ENCODE measurements at regions not wholly inside any gene's neighbourhood (a gene's known extent, or its start where the extent isn't known, plus 50 kb on each side); places are given as distances from the start of the nearest gene placed in this dataset.

GRCh38 chr3:26827169-26827568 is 204.6 kb downstream of the LRRC3B start:
- DNase-seq (no peak), ATAC-seq (ENCODE audit: low read depth) (no peak)
- no peak overlapping the region for H4K8ac ChIP-seq (ENCODE audit: low read depth in 2 of 2, low read length in 2 of 2)
- no peak overlapping the region for H3K9ac ChIP-seq (ENCODE audit: low read depth, low read length)
- no peaks in the 10 kb centered on the region for H3K27me3 ChIP-seq (ENCODE audit: control insufficient read depth, insufficient read depth, low read length)
- H3K18ac ChIP-seq (ENCODE audit: low read depth, low read length): no peak overlapping the region
- H2AK5ac ChIP-seq (ENCODE audit: low read depth, low read length): no peak overlapping the region
- no peak overlapping the region for H2BK20ac ChIP-seq (ENCODE audit: low read depth, low read length)
- no peaks in the 10 kb centered on the region for H3K9me1 ChIP-seq (ENCODE audit: insufficient read depth, low read length)
- CTCF ChIA-PET: no interaction called here
- H3K79me1 ChIP-seq (ENCODE audit: low read depth in 1 of 2, low read length in 2 of 2): no peaks in the 10 kb centered on the region
- no peak overlapping the region for H2AK9ac ChIP-seq (replicated peaks; ENCODE audit: low read depth, low read length, poor library complexity)
- intact Hi-C loops (cut with micrococcal nuclease): no loop called here
- no peak overlapping the region for H3K4me2 ChIP-seq (ENCODE audit: low read depth, low read length)
- 0% methylated on average over 1 of the region's 1 CpG; no CpG with 5 or more reads in 1 of the 2 experiments for WGBS, 2 experiments (ENCODE audit: extremely low coverage in 2 of 2, insufficient read length in 1 of 2)
- no peaks in the 10 kb centered on the region for H4K20me1 ChIP-seq (ENCODE audit: insufficient read depth, low read length)
- no peaks in the 10 kb centered on the region for H3K36me3 ChIP-seq (ENCODE audit: control insufficient read depth, insufficient read depth, low read length)
- H3K14ac ChIP-seq (replicated peaks; ENCODE audit: low read depth, low read length): no peak overlapping the region
- H2BK5ac ChIP-seq (ENCODE audit: low read depth, low read length, poor library complexity, severe bottlenecking): no peak overlapping the region
- dilution Hi-C loops (cut with HindIII; ENCODE audit: low sequenced_read_pairs, unreplicated experiment): no loop called here
- H2AFZ ChIP-seq (replicated peaks; ENCODE audit: low read length, poor library complexity): no peak overlapping the region
- no peak overlapping the region for H3K23ac ChIP-seq (ENCODE audit: low read depth, low read length)
- POLR2A ChIA-PET (ENCODE audit: unreplicated experiment): no interaction called here
- H3K27ac ChIP-seq (ENCODE audit: insufficient read depth, low read length): no peak overlapping the region
- no peak for TF ChIP-seq BHLHE40 (IDR thresholded peaks at IDR 0.05; ENCODE audit: low read depth, low read length)
- H3K4me3 ChIP-seq (ENCODE audit: insufficient read depth, low read depth, low read length): no peak overlapping the region
- no peak overlapping the region for H2BK120ac ChIP-seq (ENCODE audit: low read depth, low read length)
- no peak overlapping the region for H3K4ac ChIP-seq (ENCODE audit: low read depth, low read length)
- BruUV-seq (replicated peaks): no TSS peak
- no peak overlapping the region for H3K56ac ChIP-seq (ENCODE audit: extremely low read depth, insufficient read depth, low read length)
- no peak overlapping the region for H4K5ac ChIP-seq (ENCODE audit: low read depth, low read length)
- H3K4me1 ChIP-seq (ENCODE audit: control insufficient read depth, insufficient read depth, low read length): no peaks in the 10 kb centered on the region
- H2BK15ac ChIP-seq (ENCODE audit: low read depth, low read length): no peak overlapping the region
- in situ Hi-C loops (cut with MboI; ENCODE audit: low sequenced_read_pairs): no loop called here
- peaks cover 23% of the 10 kb centered on the region for H3K9me3 ChIP-seq (ENCODE audit: control insufficient read depth, insufficient read depth, low read length)
- H4K91ac ChIP-seq (ENCODE audit: insufficient read depth, low read depth, low read length): no peak overlapping the region

Measured in IMR-90 (cell line).